Activated CD4-positive, alpha-beta T cell treated with anti-CD3 and anti-CD28 coated beads for 36 hours (primary cell): ENCODE measurements at regions not wholly inside any gene's neighbourhood (a gene's known extent, or its start where the extent isn't known, plus 50 kb on each side); places are given as distances from the start of the nearest gene placed in this dataset.
"Not testable (repeated sequence)": the region's sequence is repeated elsewhere in the genome, so short reads cannot be mapped to it uniquely, and the experiment has no call there.

ENCODE experiments used
- ATAC-seq: fragments of 200-7000 bp; cut with Tn5 transposase; one replicate; pipeline ENCODE4 v1.10.0; 2021; ENCODE audit warnings: mild to moderate bottlenecking, moderate library complexity
- CTCF ChIA-PET: fragments of 350-600 bp; sonication (Branson Sonifier 250); formaldehyde crosslinking; loops from one replicate; lab custom pipeline; 2021; ENCODE audit warnings: antibody characterized with exemption; lab: Charles Lee
- POLR2A ChIA-PET: fragments of 350-600 bp; sonication (Branson Sonifier 250); formaldehyde crosslinking; loops from one replicate; lab custom pipeline; 2021; ENCODE audit warnings: antibody characterized with exemption, inconsistent platforms; lab: Charles Lee
- DNase-seq: peaks from one replicate; pipeline ENCODE4 v3.0.0-alpha.2; 2020
- H3K27ac Mint-ChIP-seq: one replicate; pipeline ENCODE4 v1.8.0; 2021; ENCODE audit warnings: mixed read lengths
- H3K27me3 Mint-ChIP-seq: one replicate; pipeline ENCODE4 v1.8.0; 2021; ENCODE audit warnings: mixed read lengths
- H3K36me3 Mint-ChIP-seq: one replicate; pipeline ENCODE4 v1.8.0; 2021; ENCODE audit warnings: low read depth, mixed read lengths
- H3K4me1 Mint-ChIP-seq: one replicate; pipeline ENCODE4 v1.8.0; 2021; ENCODE audit warnings: mixed read lengths
- H3K4me3 Mint-ChIP-seq: one replicate; pipeline ENCODE4 v1.8.0; 2021; ENCODE audit warnings: mild to moderate bottlenecking, moderate library complexity, mixed read lengths
- H3K9me3 Mint-ChIP-seq: one replicate; pipeline ENCODE4 v1.8.0; 2021; ENCODE audit warnings: low read depth, mixed read lengths
- intact Hi-C, 2 experiments: fragments of 100-400 bp; cut with DNase I in 1 of 2; cut with micrococcal nuclease in 1 of 2; formaldehyde crosslinking; loops; one replicate each; pipeline versions ENCODE4 v1.14.2 to v1.15.1; 2022 to 2024; cut with DNase I, micrococcal nuclease

- DNase-seq (no peak), ATAC-seq (no peak)
- Mint-ChIP-seq H3K4me3 (no peak overlapping the region), H3K9me3 (no peaks in the 10 kb centered on the region), H3K27ac (no peak overlapping the region), H3K27me3 (peaks cover 6% of the 10 kb centered on the region), H3K4me1 (no peaks in the 10 kb centered on the region), H3K36me3 (no peaks in the 10 kb centered on the region)
- ChIA-PET POLR2A (no interaction called here), CTCF (no interaction called here)
- intact Hi-C loops = no loop called here
Measured at GRCh38 chr22:48822278-48823233, 1005.1 kb downstream of the BRD1 start.

GRCh38 chr22:48821727-48822126 lies 1005.9 kb downstream of the BRD1 start:
- intact Hi-C loops = no loop called here
- no peak overlapping the region for H3K4me3 Mint-ChIP-seq
- DNase-seq (no peak), ATAC-seq (no peak)
- no peak overlapping the region for H3K27ac Mint-ChIP-seq
- H3K9me3 Mint-ChIP-seq = no peaks in the 10 kb centered on the region
- ChIA-PET CTCF (no interaction called here), POLR2A (no interaction called here)
- H3K4me1 Mint-ChIP-seq = no peaks in the 10 kb centered on the region
- no peaks in the 10 kb centered on the region for H3K36me3 Mint-ChIP-seq
- H3K27me3 Mint-ChIP-seq = peaks cover 6% of the 10 kb centered on the region

- POLR2A ChIA-PET = no interaction called here
- H3K27me3 Mint-ChIP-seq = peaks cover 9% of the 10 kb centered on the region
- no peaks in the 10 kb centered on the region for H3K9me3 Mint-ChIP-seq
- H3K36me3 Mint-ChIP-seq = no peaks in the 10 kb centered on the region
- DNase-seq = no peak
- ATAC-seq = no peak
- CTCF ChIA-PET = no interaction called here
- H3K27ac Mint-ChIP-seq = no peak overlapping the region
- H3K4me1 Mint-ChIP-seq = no peaks in the 10 kb centered on the region
- intact Hi-C loops = no loop called here
- H3K4me3 Mint-ChIP-seq = no peak overlapping the region
Measured at GRCh38 chr22:48821346-48821690, 1006.4 kb downstream of the BRD1 start.

GRCh38 chr22:48820481-48821345 lies 1007.0 kb downstream of the BRD1 start:
- no peak for DNase-seq
- no peak overlapping the region for H3K4me3 Mint-ChIP-seq
- no peaks in the 10 kb centered on the region for H3K9me3 Mint-ChIP-seq
- ChIA-PET CTCF (no interaction called here), POLR2A (no interaction called here)
- no peaks in the 10 kb centered on the region for H3K4me1 Mint-ChIP-seq
- H3K27ac Mint-ChIP-seq = no peak overlapping the region
- intact Hi-C loops = no loop called here
- ATAC-seq = no peak
- no peaks in the 10 kb centered on the region for H3K36me3 Mint-ChIP-seq
- peaks cover 9% of the 10 kb centered on the region for H3K27me3 Mint-ChIP-seq

- H3K27me3 Mint-ChIP-seq = peaks cover 11% of the 10 kb centered on the region
- H3K4me1 Mint-ChIP-seq = no peaks in the 10 kb centered on the region
- CTCF ChIA-PET = no interaction called here
- H3K27ac Mint-ChIP-seq = no peak overlapping the region
- DNase-seq = no peak
- POLR2A ChIA-PET = no interaction called here
- H3K36me3 Mint-ChIP-seq = no peaks in the 10 kb centered on the region
- no peaks in the 10 kb centered on the region for H3K9me3 Mint-ChIP-seq
- no peak overlapping the region for H3K4me3 Mint-ChIP-seq
- intact Hi-C loops = no loop called here
- ATAC-seq = no peak
Measured at GRCh38 chr22:48819961-48820360, 1007.7 kb downstream of the BRD1 start.

- no peaks in the 10 kb centered on the region for H3K4me1 Mint-ChIP-seq
- ATAC-seq = no peak
- peaks cover 12% of the 10 kb centered on the region for H3K27me3 Mint-ChIP-seq
- ChIA-PET CTCF (no interaction called here), POLR2A (no interaction called here)
- H3K4me3 Mint-ChIP-seq = no peak overlapping the region
- intact Hi-C loops = no loop called here
- H3K27ac Mint-ChIP-seq = no peak overlapping the region
- H3K9me3 Mint-ChIP-seq = no peaks in the 10 kb centered on the region
- no peak for DNase-seq
- H3K36me3 Mint-ChIP-seq = no peaks in the 10 kb centered on the region
Measured at GRCh38 chr22:48819232-48819631, 1008.4 kb downstream of the BRD1 start.

GRCh38 chr22:48817491-48817890 lies 1010.2 kb downstream of the BRD1 start:
- CTCF ChIA-PET, ATAC-seq, H3K36me3 Mint-ChIP-seq, H3K27ac Mint-ChIP-seq, intact Hi-C loops, POLR2A ChIA-PET, H3K9me3 Mint-ChIP-seq, H3K4me1 Mint-ChIP-seq, DNase-seq, H3K4me3 Mint-ChIP-seq: not testable (repeated sequence)
- peaks cover 17% of the 10 kb centered on the region for H3K27me3 Mint-ChIP-seq

GRCh38 chr22:48811885-48812284 lies 1015.8 kb downstream of the BRD1 start:
- intact Hi-C loops = no loop called here
- Mint-ChIP-seq H3K36me3 (no peaks in the 10 kb centered on the region), H3K9me3 (no peaks in the 10 kb centered on the region), H3K4me3 (no peak overlapping the region), H3K27me3 (peaks cover 18% of the 10 kb centered on the region), H3K4me1 (no peaks in the 10 kb centered on the region), H3K27ac (no peak overlapping the region)
- CTCF ChIA-PET = no interaction called here
- DNase-seq (no peak), ATAC-seq (no peak)
- POLR2A ChIA-PET = no interaction called here

GRCh38 chr22:48808038-48808960 lies 1019.4 kb downstream of the BRD1 start:
- Mint-ChIP-seq H3K4me1 (no peaks in the 10 kb centered on the region), H3K9me3 (no peaks in the 10 kb centered on the region), H3K27me3 (peaks cover 7% of the 10 kb centered on the region), H3K36me3 (no peaks in the 10 kb centered on the region), H3K4me3 (no peak overlapping the region), H3K27ac (no peak overlapping the region)
- DNase-seq (no peak), ATAC-seq (no peak)
- ChIA-PET CTCF (interaction anchor here (0.6 to 0.7 kb wide), 2 partner anchors 14 to 44 kb away, joined by 3 read pairs; no protein-coding TSS in a partner anchor), POLR2A (no interaction called here)
- intact Hi-C loops = no loop called here

GRCh38 chr22:48807155-48807554 lies 1020.5 kb downstream of the BRD1 start:
- ATAC-seq = no peak
- Mint-ChIP-seq H3K4me3 (no peak overlapping the region), H3K4me1 (no peaks in the 10 kb centered on the region), H3K27ac (no peak overlapping the region), H3K36me3 (no peaks in the 10 kb centered on the region), H3K27me3 (peaks cover 7% of the 10 kb centered on the region), H3K9me3 (no peaks in the 10 kb centered on the region)
- ChIA-PET POLR2A (no interaction called here), CTCF (interaction anchor here (0.6 kb wide), 1 partner anchor 46 kb away, joined by 3 read pairs; no protein-coding TSS in a partner anchor)
- intact Hi-C loops = no loop called here
- DNase-seq = no peak

- Mint-ChIP-seq H3K36me3 (no peaks in the 10 kb centered on the region), H3K27ac (no peak overlapping the region), H3K4me3 (no peak overlapping the region), H3K4me1 (no peaks in the 10 kb centered on the region), H3K9me3 (no peaks in the 10 kb centered on the region), H3K27me3 (peaks cover 3% of the 10 kb centered on the region)
- DNase-seq (no peak), ATAC-seq (no peak)
- intact Hi-C loops = no loop called here
- CTCF ChIA-PET = no interaction called here
- POLR2A ChIA-PET = no interaction called here
Measured at GRCh38 chr22:48806227-48806781, 1021.4 kb downstream of the BRD1 start.
